Astrocyte of the cerebellum (primary cell): ENCODE measurements at regions not wholly inside any gene's neighbourhood (a gene's known extent, or its start where the extent isn't known, plus 50 kb on each side); places are given as distances from the start of the nearest gene placed in this dataset.

Experiments
- DNase-seq: peaks from one replicate; pipeline ENCODE4 v3.0.0-alpha.2; 2011; ENCODE audit warnings: low read depth
- H3K4me3 ChIP-seq: 2 replicates; pipeline ENCODE4 v1.5.1; 2011; ENCODE audit warnings: mild to moderate bottlenecking, low read depth, low read length, moderate library complexity
- in situ Hi-C: cut with HindIII; loops from 2 replicates; pipeline ENCODE4 v1.10.0; 2017; ENCODE audit warnings: low sequenced_read_pairs
- TF ChIP-seq, protein P1 (sequence below): IDR thresholded peaks from 2 replicates; pipeline ENCODE4 v1.5.1; 2012; ENCODE audit warnings: low read length, low read depth, moderate library complexity, mild to moderate bottlenecking; ENCODE audit errors: missing control alignments

DNA sequence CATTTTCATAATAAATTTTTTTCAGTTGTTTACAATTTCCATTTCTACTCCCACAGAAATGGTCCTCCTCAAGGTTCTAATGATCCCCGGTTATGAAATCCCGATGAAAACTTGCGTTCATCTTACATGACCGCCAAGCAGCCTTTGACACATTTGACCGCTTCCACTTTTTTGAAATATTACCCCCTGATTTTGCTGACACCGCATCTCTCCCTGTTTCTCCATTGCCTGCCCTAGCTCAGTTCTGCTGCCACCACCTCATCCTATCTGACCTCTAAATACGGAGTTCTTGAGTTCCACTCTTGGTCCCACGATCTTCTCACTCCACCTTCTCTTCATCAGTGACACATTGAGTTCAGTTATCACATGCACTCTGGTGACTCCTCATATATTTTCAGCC, 74.1 kb downstream of the SLC35B3 start:
- in situ Hi-C loops: no loop called here

DNA sequence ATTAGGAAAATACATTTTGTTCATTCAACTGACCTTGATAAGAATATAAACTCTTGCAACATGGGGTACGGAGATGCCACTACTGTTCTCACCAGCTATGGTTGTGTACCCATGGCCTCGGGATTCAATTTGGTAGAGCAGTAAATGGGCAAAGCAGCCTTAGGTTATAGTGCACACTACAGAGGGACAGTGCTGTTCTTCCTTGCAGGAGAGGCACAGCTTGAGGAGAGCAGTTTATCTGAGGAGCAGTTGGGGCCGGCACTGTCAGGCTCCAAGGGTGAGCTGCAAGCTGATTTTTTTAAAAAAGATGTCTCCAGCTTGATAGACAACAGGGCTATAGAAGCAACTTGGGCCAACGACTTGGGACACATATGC, 82.4 kb downstream of the SLC35B3 start:
- DNase-seq: no peak
- TF ChIP-seq, protein P1, sequence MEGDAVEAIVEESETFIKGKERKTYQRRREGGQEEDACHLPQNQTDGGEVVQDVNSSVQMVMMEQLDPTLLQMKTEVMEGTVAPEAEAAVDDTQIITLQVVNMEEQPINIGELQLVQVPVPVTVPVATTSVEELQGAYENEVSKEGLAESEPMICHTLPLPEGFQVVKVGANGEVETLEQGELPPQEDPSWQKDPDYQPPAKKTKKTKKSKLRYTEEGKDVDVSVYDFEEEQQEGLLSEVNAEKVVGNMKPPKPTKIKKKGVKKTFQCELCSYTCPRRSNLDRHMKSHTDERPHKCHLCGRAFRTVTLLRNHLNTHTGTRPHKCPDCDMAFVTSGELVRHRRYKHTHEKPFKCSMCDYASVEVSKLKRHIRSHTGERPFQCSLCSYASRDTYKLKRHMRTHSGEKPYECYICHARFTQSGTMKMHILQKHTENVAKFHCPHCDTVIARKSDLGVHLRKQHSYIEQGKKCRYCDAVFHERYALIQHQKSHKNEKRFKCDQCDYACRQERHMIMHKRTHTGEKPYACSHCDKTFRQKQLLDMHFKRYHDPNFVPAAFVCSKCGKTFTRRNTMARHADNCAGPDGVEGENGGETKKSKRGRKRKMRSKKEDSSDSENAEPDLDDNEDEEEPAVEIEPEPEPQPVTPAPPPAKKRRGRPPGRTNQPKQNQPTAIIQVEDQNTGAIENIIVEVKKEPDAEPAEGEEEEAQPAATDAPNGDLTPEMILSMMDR: no peak
- in situ Hi-C loops: no loop called here
- H3K4me3 ChIP-seq: no peak overlapping the region

More for the DNA sequence above, 74.1 kb downstream of the SLC35B3 start:
- TF ChIP-seq, protein P1: no peak
- DNase-seq: no peak
- H3K4me3 ChIP-seq: no peak overlapping the region

DNA sequence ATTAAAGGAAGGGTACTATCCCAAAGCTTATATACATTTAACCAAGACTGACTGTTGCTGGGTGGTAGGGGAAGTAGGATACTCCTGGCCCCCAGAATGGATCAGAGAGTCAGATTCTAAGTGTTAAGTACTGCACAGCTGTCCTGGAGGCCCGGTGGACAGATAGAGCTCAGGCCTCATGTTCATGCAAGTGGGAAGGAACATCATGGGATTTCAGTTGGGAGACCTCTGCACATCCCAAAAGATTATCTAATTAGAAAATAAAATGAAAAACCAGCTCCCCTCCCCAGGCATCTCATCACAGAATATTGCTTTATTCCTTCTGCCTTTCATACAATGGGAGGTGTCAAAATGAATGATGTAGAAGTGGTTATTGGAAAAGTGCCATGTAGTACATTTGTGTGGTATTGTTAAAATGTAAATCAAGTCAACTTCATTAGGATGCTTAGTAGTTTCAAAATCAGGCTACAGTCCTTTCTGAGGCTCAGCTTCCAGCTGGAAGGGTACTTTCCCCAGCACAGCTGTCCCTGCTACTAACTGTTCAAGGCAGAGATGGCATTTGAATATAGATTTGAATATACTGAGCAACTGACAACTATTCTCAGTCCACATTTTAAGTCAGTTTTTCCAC, 82.9 kb downstream of the SLC35B3 start:
- DNase-seq: no peak
- H3K4me3 ChIP-seq: no peak overlapping the region
- in situ Hi-C loops: no loop called here
- TF ChIP-seq, protein P1: no peak

DNA sequence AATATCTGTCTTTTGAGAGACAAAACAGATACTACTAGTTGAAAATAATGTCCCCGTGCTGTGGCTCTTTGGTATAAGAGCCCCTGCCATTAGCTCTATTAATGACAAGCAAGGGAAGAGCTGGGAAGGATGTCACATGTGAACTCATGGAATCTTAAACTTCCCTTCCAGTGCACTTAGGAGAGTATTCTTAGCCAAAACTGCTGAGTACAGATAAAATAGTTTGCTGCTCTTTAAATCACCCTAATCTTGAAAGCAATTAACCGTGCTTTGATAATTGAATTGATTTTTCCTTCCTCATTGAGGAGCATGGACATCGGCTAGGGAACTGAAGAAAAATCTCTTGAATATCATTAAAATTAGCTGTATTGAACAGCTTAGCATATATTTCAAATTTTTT, 91.7 kb downstream of the SLC35B3 start:
- no peak overlapping the region for H3K4me3 ChIP-seq
- TF ChIP-seq, protein P1: no peak
- DNase-seq: no peak
- in situ Hi-C loops: no loop called here

DNA sequence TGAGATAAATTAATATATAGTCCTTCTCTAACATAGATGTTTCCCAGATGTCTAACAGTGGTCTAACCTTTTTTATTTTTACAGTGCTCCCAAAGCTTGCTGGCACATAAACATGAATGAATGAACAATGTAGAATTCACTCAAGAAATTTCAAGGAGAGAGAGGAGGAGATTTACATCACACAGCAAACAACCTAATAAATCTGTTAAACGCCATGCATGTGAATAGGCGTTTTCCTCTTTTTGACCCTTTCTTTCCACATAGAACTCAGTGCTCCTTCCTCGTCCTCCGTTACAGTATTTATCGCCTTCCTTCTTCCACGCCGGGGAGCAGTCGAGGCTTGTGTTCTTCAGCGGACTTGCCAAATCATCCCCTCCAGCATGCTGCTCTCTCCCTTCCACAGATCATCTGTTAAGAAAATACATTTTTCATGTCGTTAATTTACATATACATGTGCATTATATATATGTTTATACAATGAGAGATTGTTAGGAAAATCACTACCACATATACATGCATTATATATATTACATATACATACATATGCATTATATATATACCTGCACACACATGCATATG, 93.0 kb downstream of the SLC35B3 start:
- no peak overlapping the region for H3K4me3 ChIP-seq
- DNase-seq: no peak
- in situ Hi-C loops: no loop called here
- TF ChIP-seq, protein P1: no peak

DNA sequence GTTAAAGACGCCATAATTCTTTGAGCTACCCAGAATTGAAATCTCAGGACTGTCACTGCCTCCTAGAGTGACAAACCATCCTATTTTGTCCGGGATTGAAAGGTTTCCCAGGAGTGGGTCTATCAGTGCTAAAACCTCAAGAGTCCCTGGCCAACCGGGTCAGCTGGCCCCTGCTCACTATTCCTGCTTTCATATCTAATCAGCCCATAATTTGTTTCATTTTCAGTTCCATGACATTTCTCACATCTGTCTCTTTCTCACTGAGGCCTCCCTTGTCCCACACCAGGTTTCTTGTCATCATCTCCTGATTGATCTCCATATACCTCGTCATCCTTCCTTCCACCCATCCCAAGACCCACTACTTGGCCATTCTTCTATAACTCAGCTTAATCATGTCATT, 98.2 kb downstream of the SLC35B3 start:
- H3K4me3 ChIP-seq: no peak overlapping the region
- TF ChIP-seq, protein P1: no peak
- no peak for DNase-seq
- in situ Hi-C loops: no loop called here
